OCI-LY1 (cell line): ENCODE measurements at regions not wholly inside any gene's neighbourhood (a gene's known extent, or its start where the extent isn't known, plus 50 kb on each side); places are given as distances from the start of the nearest gene placed in this dataset.

Experiments
- H2AFZ ChIP-seq: fragments of 200-600 bp; sonication (generic), shearing (Covaris generic); 2 replicates; pipeline ENCODE4 v1.6.0; 2014; ENCODE audit warnings: antibody characterized with exemption, mild to moderate bottlenecking, low read length
- H3F3A ChIP-seq: fragments of 200-600 bp; sonication (generic), shearing (Covaris generic); 2 replicates; pipeline ENCODE4 v1.6.0; 2014; ENCODE audit warnings: mild to moderate bottlenecking, antibody characterized with exemption, low read length, moderate library complexity; ENCODE audit not compliant: insufficient read depth
- H3K27ac ChIP-seq: fragments of 200-600 bp; sonication (generic); 2 replicates; pipeline ENCODE4 v1.5.1; 2014; ENCODE audit warnings: low read length, mixed run types, mild to moderate bottlenecking, low read depth; ENCODE audit not compliant: poor library complexity, severe bottlenecking
- H3K27me3 ChIP-seq: fragments of 200-600 bp; sonication (generic); 2 replicates; pipeline ENCODE4 v1.6.0; 2014; ENCODE audit warnings: antibody characterized with exemption, mild to moderate bottlenecking, low read length, moderate library complexity; ENCODE audit not compliant: insufficient read depth
- H3K36me3 ChIP-seq: fragments of 200-600 bp; sonication (generic); 2 replicates; pipeline ENCODE4 v1.6.1; 2014; ENCODE audit warnings: mild to moderate bottlenecking, antibody characterized with exemption, low read length, moderate library complexity, mixed read lengths; ENCODE audit not compliant: insufficient read depth
- H3K4me1 ChIP-seq: fragments of 200-600 bp; sonication (generic); 2 replicates; pipeline ENCODE4 v1.5.1; 2014; ENCODE audit warnings: mild to moderate bottlenecking, low read length, moderate library complexity; ENCODE audit not compliant: insufficient read depth, severe bottlenecking
- H3K4me2 ChIP-seq: fragments of 200-600 bp; sonication (generic), shearing (Covaris generic); 2 replicates; pipeline ENCODE4 v1.6.1; 2014; ENCODE audit warnings: low read length
- H3K4me3 ChIP-seq: fragments of 200-600 bp; sonication (generic); 2 replicates; pipeline ENCODE4 v1.5.1; 2014; ENCODE audit warnings: low read length, low read depth, mild to moderate bottlenecking, mixed read lengths; ENCODE audit not compliant: poor library complexity, severe bottlenecking
- H3K79me2 ChIP-seq: fragments of 200-600 bp; shearing (Covaris generic); 2 replicates; pipeline ENCODE4 v1.6.1; 2016; ENCODE audit warnings: mixed run types, low read length, mixed read lengths; ENCODE audit not compliant: insufficient read depth
- H3K9ac ChIP-seq: fragments of 200-600 bp; sonication (generic), shearing (Covaris generic); 2 replicates; pipeline ENCODE4 v1.6.1; 2014; ENCODE audit warnings: mild to moderate bottlenecking, low read length, mixed read lengths
- H3K9me2 ChIP-seq: fragments of 200-600 bp; sonication (generic), shearing (Covaris generic); 2 replicates; pipeline ENCODE4 v1.6.1; 2014; ENCODE audit warnings: low read depth, mild to moderate bottlenecking, low read length, mixed read lengths
- H3K9me3 ChIP-seq: fragments of 200-600 bp; shearing (Covaris generic); 2 replicates; pipeline ENCODE4 v1.6.1; 2014; ENCODE audit warnings: low read length, mixed read lengths
- H4K20me1 ChIP-seq: fragments of 200-600 bp; sonication (generic), shearing (Covaris generic); 2 replicates; pipeline ENCODE4 v1.6.0; 2016; ENCODE audit warnings: mild to moderate bottlenecking, low read length; ENCODE audit not compliant: insufficient read depth
- CTCF ChIP-seq: fragments of 200-600 bp; sonication (generic), shearing (Covaris generic); IDR thresholded peaks from 2 replicates; pipeline ENCODE4 v1.5.1; 2017; ENCODE audit warnings: mild to moderate bottlenecking, antibody characterized with exemption, low read length, moderate library complexity, mixed read lengths
- EZH2 ChIP-seq: fragments of 200-600 bp; sonication (generic), shearing (Covaris generic); IDR thresholded peaks from 2 replicates; pipeline ENCODE4 v1.8.0; 2017; ENCODE audit warnings: borderline replicate concordance, mixed run types, mild to moderate bottlenecking, antibody characterized with exemption, low read length, moderate library complexity, mixed read lengths

- Histone ChIP-seq H3K79me2 (no peaks in the 10 kb centered on the region), H3K4me2 (no peak overlapping the region), H3K9ac (no peak overlapping the region), H3K9me2 (no peaks in the 10 kb centered on the region), H3K27me3 (no peaks in the 10 kb centered on the region), H3K27ac (no peak overlapping the region), H2AFZ (no peak overlapping the region), H3K4me1 (no peaks in the 10 kb centered on the region), H4K20me1 (no peaks in the 10 kb centered on the region), H3K9me3 (no peaks in the 10 kb centered on the region), H3F3A (no peaks in the 10 kb centered on the region), H3K36me3 (no peaks in the 10 kb centered on the region), H3K4me3 (no peak overlapping the region)
- TF ChIP-seq EZH2 (no peak), CTCF (no peak)
Measured at GRCh38 chr22:44647141-44647540, 54.9 kb upstream of the PRR5 start.

GRCh38 chr22:44646668-44647067 is 55.3 kb upstream of the PRR5 start:
- TF ChIP-seq EZH2 (no peak), CTCF (no peak)
- no peak overlapping the region for H3K9ac ChIP-seq
- H3K9me2 ChIP-seq, result no peaks in the 10 kb centered on the region
- H3K4me2 ChIP-seq, result no peak overlapping the region
- no peaks in the 10 kb centered on the region for H3K36me3 ChIP-seq
- H4K20me1 ChIP-seq, result no peaks in the 10 kb centered on the region
- H3K4me1 ChIP-seq, result no peaks in the 10 kb centered on the region
- H3F3A ChIP-seq, result no peaks in the 10 kb centered on the region
- no peaks in the 10 kb centered on the region for H3K79me2 ChIP-seq
- no peak overlapping the region for H2AFZ ChIP-seq
- H3K4me3 ChIP-seq, result no peak overlapping the region
- H3K27me3 ChIP-seq, result no peaks in the 10 kb centered on the region
- H3K27ac ChIP-seq, result no peak overlapping the region
- no peaks in the 10 kb centered on the region for H3K9me3 ChIP-seq

- H3K4me1 ChIP-seq, result no peaks in the 10 kb centered on the region
- TF ChIP-seq EZH2 (no peak), CTCF (no peak)
- H3K27me3 ChIP-seq, result no peaks in the 10 kb centered on the region
- H3K4me3 ChIP-seq, result no peak overlapping the region
- H3K4me2 ChIP-seq, result no peak overlapping the region
- H3K9me3 ChIP-seq, result no peaks in the 10 kb centered on the region
- no peak overlapping the region for H3K27ac ChIP-seq
- H3K9me2 ChIP-seq, result no peaks in the 10 kb centered on the region
- H3K9ac ChIP-seq, result no peak overlapping the region
- no peaks in the 10 kb centered on the region for H3K79me2 ChIP-seq
- no peaks in the 10 kb centered on the region for H3F3A ChIP-seq
- H3K36me3 ChIP-seq, result no peaks in the 10 kb centered on the region
- H2AFZ ChIP-seq, result no peak overlapping the region
- H4K20me1 ChIP-seq, result no peaks in the 10 kb centered on the region
Measured at GRCh38 chr22:44646141-44646540, 55.9 kb upstream of the PRR5 start.
